ENCODE measurements at regions not wholly inside any gene's neighbourhood (a gene's known extent, or its start where the extent isn't known, plus 50 kb on each side); places are given as distances from the start of the nearest gene placed in this dataset.

- Histone ChIP-seq H3K9me3 (ENCODE audit: control insufficient read depth, insufficient read depth, low read length) (peaks cover 3% of the 10 kb centered on the region; the same call in 1 of the 2 replicates), H3K27ac (ENCODE audit: low read depth, low read length) (no peak overlapping the region), H3K27me3 (ENCODE audit: control insufficient read depth, insufficient read depth, low read length) (no peaks in the 10 kb centered on the region), H3K4me3 (ENCODE audit: low read depth, low read length) (no peak overlapping the region)
- CTCF ChIA-PET = no interaction called here
- no peak for DNase-seq (ENCODE audit: low read depth, low spot score)
- POLR2A ChIA-PET = no interaction called here
- no peak for TF ChIP-seq CTCF (IDR thresholded peaks at IDR 0.05; ENCODE audit: low read depth, low read length)
Observed at GRCh38 chr11:116334596-116334995, 438.2 kb downstream of the BUD13 start.

- ChIA-PET POLR2A (no interaction called here), CTCF (no interaction called here)
- no peak for TF ChIP-seq CTCF (IDR thresholded peaks at IDR 0.05; ENCODE audit: low read depth, low read length)
Observed at GRCh38 chr11:116333001-116333535, 439.7 kb downstream of the BUD13 start.

GRCh38 chr11:116332391-116332790, 440.4 kb downstream of the BUD13 start:
- Histone ChIP-seq H3K27me3 (ENCODE audit: control insufficient read depth, insufficient read depth, low read length) (no peaks in the 10 kb centered on the region), H3K4me3 (ENCODE audit: low read depth, low read length) (no peak overlapping the region), H3K9me3 (ENCODE audit: control insufficient read depth, insufficient read depth, low read length) (peaks cover 3% of the 10 kb centered on the region; the same call in 1 of the 2 replicates), H3K27ac (ENCODE audit: low read depth, low read length) (no peak overlapping the region)
- DNase-seq (ENCODE audit: low read depth, low spot score) = no peak
- ChIA-PET POLR2A (no interaction called here), CTCF (no interaction called here)
- no peak for TF ChIP-seq CTCF (IDR thresholded peaks at IDR 0.05; ENCODE audit: low read depth, low read length)

More at GRCh38 chr11:116333001-116333535, 439.7 kb downstream of the BUD13 start:
- H3K27ac ChIP-seq (ENCODE audit: low read depth, low read length) = no peak overlapping the region
- H3K9me3 ChIP-seq (ENCODE audit: control insufficient read depth, insufficient read depth, low read length) = peaks cover 3% of the 10 kb centered on the region; the same call in 1 of the 2 replicates
- H3K4me3 ChIP-seq (ENCODE audit: low read depth, low read length) = no peak overlapping the region
- no peak for DNase-seq (ENCODE audit: low read depth, low spot score)
- no peaks in the 10 kb centered on the region for H3K27me3 ChIP-seq (ENCODE audit: control insufficient read depth, insufficient read depth, low read length)

- no peak for DNase-seq (ENCODE audit: low read depth, low spot score)
- H3K9me3 ChIP-seq (ENCODE audit: control insufficient read depth, insufficient read depth, low read length) = peaks cover 3% of the 10 kb centered on the region; the same call in 1 of the 2 replicates
- TF ChIP-seq CTCF (IDR thresholded peaks at IDR 0.05; ENCODE audit: low read depth, low read length) = no peak
- H3K27me3 ChIP-seq (ENCODE audit: control insufficient read depth, insufficient read depth, low read length) = no peaks in the 10 kb centered on the region
- no peak overlapping the region for H3K4me3 ChIP-seq (ENCODE audit: low read depth, low read length)
- no peak overlapping the region for H3K27ac ChIP-seq (ENCODE audit: low read depth, low read length)
- ChIA-PET CTCF (no interaction called here), POLR2A (no interaction called here)
Observed at GRCh38 chr11:116331381-116331780, 441.4 kb downstream of the BUD13 start.

- H3K27me3 ChIP-seq (ENCODE audit: control insufficient read depth, insufficient read depth, low read length) = no peaks in the 10 kb centered on the region
- no peak for TF ChIP-seq CTCF (IDR thresholded peaks at IDR 0.05; ENCODE audit: low read depth, low read length)
- ChIA-PET POLR2A (no interaction called here), CTCF (no interaction called here)
- no peak overlapping the region for H3K4me3 ChIP-seq (ENCODE audit: low read depth, low read length)
- DNase-seq (ENCODE audit: low read depth, low spot score) = no peak
- H3K27ac ChIP-seq (ENCODE audit: low read depth, low read length) = no peak overlapping the region
- H3K9me3 ChIP-seq (ENCODE audit: control insufficient read depth, insufficient read depth, low read length) = peaks cover 3% of the 10 kb centered on the region; the same call in 1 of the 2 replicates
Observed at GRCh38 chr11:116330439-116331185, 442.2 kb downstream of the BUD13 start.
